ENCODE measurements at regions not wholly inside any gene's neighbourhood (a gene's known extent, or its start where the extent isn't known, plus 50 kb on each side); places are given as distances from the start of the nearest gene placed in this dataset.

DNA sequence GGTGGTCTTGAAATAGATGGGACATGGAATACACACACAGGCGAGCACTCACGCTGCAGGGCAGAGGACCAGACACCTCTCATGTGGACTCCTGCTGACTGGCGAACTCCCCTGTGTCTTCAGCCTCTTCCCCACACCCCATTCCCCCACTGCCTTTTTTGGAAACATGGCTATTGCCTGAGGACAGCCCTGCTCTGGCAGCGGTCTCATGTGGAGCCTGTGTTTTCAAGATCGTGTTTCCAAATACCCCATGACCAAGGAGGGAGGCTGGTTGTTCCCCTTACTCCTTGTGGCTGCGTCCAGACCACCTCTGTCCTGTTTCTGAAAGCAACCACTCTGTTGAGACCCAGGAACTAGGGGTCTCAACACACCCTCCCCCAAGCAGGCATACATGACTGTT is 119.4 kb downstream of the C1orf94 start:
- no peak overlapping the region for H3K9ac ChIP-seq (ENCODE audit: low read length)
- H3K4me2 ChIP-seq (ENCODE audit: low read length): no peak overlapping the region
- H3K9me2 ChIP-seq (ENCODE audit: low read depth, low read length): no peaks in the 10 kb centered on the region
- no peak overlapping the region for H2AFZ ChIP-seq (ENCODE audit: low read length)
- no peaks in the 10 kb centered on the region for H3K27me3 ChIP-seq (ENCODE audit: insufficient read depth, low read length)
- no peak for TF ChIP-seq EZH2 (IDR thresholded peaks at IDR 0.05; ENCODE audit: borderline replicate concordance, low read length)
- TF ChIP-seq, protein P1, sequence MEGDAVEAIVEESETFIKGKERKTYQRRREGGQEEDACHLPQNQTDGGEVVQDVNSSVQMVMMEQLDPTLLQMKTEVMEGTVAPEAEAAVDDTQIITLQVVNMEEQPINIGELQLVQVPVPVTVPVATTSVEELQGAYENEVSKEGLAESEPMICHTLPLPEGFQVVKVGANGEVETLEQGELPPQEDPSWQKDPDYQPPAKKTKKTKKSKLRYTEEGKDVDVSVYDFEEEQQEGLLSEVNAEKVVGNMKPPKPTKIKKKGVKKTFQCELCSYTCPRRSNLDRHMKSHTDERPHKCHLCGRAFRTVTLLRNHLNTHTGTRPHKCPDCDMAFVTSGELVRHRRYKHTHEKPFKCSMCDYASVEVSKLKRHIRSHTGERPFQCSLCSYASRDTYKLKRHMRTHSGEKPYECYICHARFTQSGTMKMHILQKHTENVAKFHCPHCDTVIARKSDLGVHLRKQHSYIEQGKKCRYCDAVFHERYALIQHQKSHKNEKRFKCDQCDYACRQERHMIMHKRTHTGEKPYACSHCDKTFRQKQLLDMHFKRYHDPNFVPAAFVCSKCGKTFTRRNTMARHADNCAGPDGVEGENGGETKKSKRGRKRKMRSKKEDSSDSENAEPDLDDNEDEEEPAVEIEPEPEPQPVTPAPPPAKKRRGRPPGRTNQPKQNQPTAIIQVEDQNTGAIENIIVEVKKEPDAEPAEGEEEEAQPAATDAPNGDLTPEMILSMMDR (IDR thresholded peaks at IDR 0.05; ENCODE audit: low read length): no peak
- no peaks in the 10 kb centered on the region for H3K9me3 ChIP-seq (ENCODE audit: low read length)
- no peak overlapping the region for H3K27ac ChIP-seq (ENCODE audit: low read depth, low read length, poor library complexity, severe bottlenecking)
- H3K79me2 ChIP-seq (ENCODE audit: insufficient read depth, low read length): no peaks in the 10 kb centered on the region
- no peaks in the 10 kb centered on the region for H3K36me3 ChIP-seq (ENCODE audit: insufficient read depth, low read length)
- no peaks in the 10 kb centered on the region for H4K20me1 ChIP-seq (ENCODE audit: insufficient read depth, low read length)
- H3F3A ChIP-seq (ENCODE audit: insufficient read depth, low read length): no peaks in the 10 kb centered on the region
- no peak overlapping the region for H3K4me3 ChIP-seq (ENCODE audit: low read depth, low read length, poor library complexity, severe bottlenecking)
- H3K4me1 ChIP-seq (ENCODE audit: insufficient read depth, low read length, severe bottlenecking): no peaks in the 10 kb centered on the region

DNA sequence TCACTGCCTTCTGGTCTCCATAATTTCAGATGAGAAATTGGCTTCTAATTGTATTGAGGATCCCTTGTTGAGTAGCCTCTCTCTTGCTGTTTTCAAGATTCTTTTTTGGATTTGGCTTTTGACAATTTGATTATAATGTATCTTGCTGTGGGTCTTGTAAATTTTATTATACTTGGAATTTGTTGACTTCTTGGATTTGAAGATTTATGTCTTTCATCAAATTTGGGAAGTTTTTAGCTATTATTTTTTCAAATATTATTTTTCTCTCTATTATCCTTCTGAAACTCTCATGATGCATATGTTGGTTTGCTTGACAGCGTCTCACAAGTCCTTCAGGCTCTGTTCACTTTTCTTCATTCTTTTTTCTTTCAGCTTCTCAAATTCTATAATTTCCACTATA is 126.1 kb downstream of the C1orf94 start:
- Histone ChIP-seq H3K4me2 (ENCODE audit: low read length) (no peak overlapping the region), H3K9ac (ENCODE audit: low read length) (no peak overlapping the region), H3K79me2 (ENCODE audit: insufficient read depth, low read length) (no peaks in the 10 kb centered on the region), H3K36me3 (ENCODE audit: insufficient read depth, low read length) (no peaks in the 10 kb centered on the region), H3K9me3 (ENCODE audit: low read length) (no peaks in the 10 kb centered on the region), H3K27me3 (ENCODE audit: insufficient read depth, low read length) (no peaks in the 10 kb centered on the region), H3K9me2 (ENCODE audit: low read depth, low read length) (no peaks in the 10 kb centered on the region), H3K4me3 (ENCODE audit: low read depth, low read length, poor library complexity, severe bottlenecking) (no peak overlapping the region), H4K20me1 (ENCODE audit: insufficient read depth, low read length) (no peaks in the 10 kb centered on the region), H3F3A (ENCODE audit: insufficient read depth, low read length) (no peaks in the 10 kb centered on the region), H3K4me1 (ENCODE audit: insufficient read depth, low read length, severe bottlenecking) (no peaks in the 10 kb centered on the region), H2AFZ (ENCODE audit: low read length) (no peak overlapping the region), H3K27ac (ENCODE audit: low read depth, low read length, poor library complexity, severe bottlenecking) (no peak overlapping the region)
- TF ChIP-seq EZH2 (IDR thresholded peaks at IDR 0.05; ENCODE audit: borderline replicate concordance, low read length): no peak
- TF ChIP-seq, protein P1 (IDR thresholded peaks at IDR 0.05; ENCODE audit: low read length): no peak

DNA sequence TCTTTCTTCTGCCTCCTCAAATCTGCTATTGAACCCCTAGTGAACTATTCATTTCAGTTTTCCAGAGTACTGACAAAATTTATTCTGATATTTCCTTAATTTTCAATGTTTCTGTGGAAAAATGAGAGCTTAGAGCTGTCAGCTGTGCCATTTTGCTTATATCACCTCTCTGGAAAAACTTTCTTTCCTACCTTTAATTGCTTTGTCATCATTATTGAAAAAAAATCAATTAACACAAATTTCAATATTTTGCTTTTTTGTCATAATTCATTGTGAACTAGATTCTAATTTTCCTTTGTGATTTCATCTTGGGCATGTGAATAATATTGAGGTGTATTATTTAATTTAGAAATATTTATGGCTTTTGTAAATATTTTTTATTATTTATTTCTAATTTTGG is 126.5 kb downstream of the C1orf94 start:
- no peaks in the 10 kb centered on the region for H3K36me3 ChIP-seq (ENCODE audit: insufficient read depth, low read length)
- no peak overlapping the region for H3K4me3 ChIP-seq (ENCODE audit: low read depth, low read length, poor library complexity, severe bottlenecking)
- no peak overlapping the region for H3K9ac ChIP-seq (ENCODE audit: low read length)
- H2AFZ ChIP-seq (ENCODE audit: low read length): no peak overlapping the region
- no peaks in the 10 kb centered on the region for H3K4me1 ChIP-seq (ENCODE audit: insufficient read depth, low read length, severe bottlenecking)
- H3F3A ChIP-seq (ENCODE audit: insufficient read depth, low read length): no peaks in the 10 kb centered on the region
- no peaks in the 10 kb centered on the region for H3K27me3 ChIP-seq (ENCODE audit: insufficient read depth, low read length)
- H3K27ac ChIP-seq (ENCODE audit: low read depth, low read length, poor library complexity, severe bottlenecking): no peak overlapping the region
- TF ChIP-seq, protein P1 (IDR thresholded peaks at IDR 0.05; ENCODE audit: low read length): no peak
- no peak for TF ChIP-seq EZH2 (IDR thresholded peaks at IDR 0.05; ENCODE audit: borderline replicate concordance, low read length)
- no peaks in the 10 kb centered on the region for H3K9me3 ChIP-seq (ENCODE audit: low read length)
- no peaks in the 10 kb centered on the region for H4K20me1 ChIP-seq (ENCODE audit: insufficient read depth, low read length)
- H3K4me2 ChIP-seq (ENCODE audit: low read length): no peak overlapping the region
- no peaks in the 10 kb centered on the region for H3K9me2 ChIP-seq (ENCODE audit: low read depth, low read length)
- H3K79me2 ChIP-seq (ENCODE audit: insufficient read depth, low read length): no peaks in the 10 kb centered on the region
